GM19023 (cell line): ENCODE measurements at regions not wholly inside any gene's neighbourhood (a gene's known extent, or its start where the extent isn't known, plus 50 kb on each side); places are given as distances from the start of the nearest gene placed in this dataset.

ENCODE experiments used
- ATAC-seq: cut with Tn5 transposase; IDR thresholded peaks from one replicate; pipeline ENCODE4 v1.9.1; 2021; ENCODE audit warnings: mild to moderate bottlenecking, moderate library complexity; ENCODE audit not compliant: unreplicated experiment

DNA sequence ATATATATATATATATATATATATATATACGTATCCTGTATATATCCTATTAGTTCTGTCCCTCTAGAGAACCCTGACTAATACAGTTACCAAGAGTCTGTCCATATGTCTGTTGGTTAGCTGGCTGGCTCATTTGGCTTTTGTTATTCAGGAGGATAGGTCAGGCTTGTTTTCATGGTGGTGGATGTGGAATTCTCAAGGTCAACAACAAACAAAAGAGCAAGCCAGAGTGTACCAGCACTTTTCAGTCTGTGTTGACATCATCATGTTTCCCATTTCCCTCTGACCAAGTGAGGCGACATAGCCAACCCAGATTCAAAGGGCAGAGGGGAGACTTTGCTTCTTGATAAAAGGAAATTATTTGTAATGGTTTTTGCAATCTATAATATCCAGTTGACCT lies 88.5 kb upstream of the PTCHD4 start:
- no peak for ATAC-seq

DNA sequence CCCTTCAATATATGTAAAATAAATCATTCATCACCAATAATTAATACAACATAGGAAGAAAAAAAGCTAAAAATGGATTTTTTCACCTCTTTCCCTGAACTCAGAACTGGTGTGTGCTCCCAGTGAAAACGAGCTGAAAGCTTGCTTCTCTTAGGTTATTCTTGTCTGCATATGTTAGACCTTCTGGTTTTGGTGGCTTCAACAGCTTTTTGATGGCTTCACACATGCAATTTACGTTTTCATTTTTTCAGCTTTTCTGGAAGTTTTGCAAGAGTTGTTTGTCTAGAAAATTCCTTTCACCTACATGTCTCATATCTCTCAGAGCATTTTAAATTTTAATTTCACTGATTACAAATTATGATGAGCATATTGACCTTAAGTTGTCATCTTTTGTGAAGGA lies 86.9 kb upstream of the PTCHD4 start:
- ATAC-seq = no peak

DNA sequence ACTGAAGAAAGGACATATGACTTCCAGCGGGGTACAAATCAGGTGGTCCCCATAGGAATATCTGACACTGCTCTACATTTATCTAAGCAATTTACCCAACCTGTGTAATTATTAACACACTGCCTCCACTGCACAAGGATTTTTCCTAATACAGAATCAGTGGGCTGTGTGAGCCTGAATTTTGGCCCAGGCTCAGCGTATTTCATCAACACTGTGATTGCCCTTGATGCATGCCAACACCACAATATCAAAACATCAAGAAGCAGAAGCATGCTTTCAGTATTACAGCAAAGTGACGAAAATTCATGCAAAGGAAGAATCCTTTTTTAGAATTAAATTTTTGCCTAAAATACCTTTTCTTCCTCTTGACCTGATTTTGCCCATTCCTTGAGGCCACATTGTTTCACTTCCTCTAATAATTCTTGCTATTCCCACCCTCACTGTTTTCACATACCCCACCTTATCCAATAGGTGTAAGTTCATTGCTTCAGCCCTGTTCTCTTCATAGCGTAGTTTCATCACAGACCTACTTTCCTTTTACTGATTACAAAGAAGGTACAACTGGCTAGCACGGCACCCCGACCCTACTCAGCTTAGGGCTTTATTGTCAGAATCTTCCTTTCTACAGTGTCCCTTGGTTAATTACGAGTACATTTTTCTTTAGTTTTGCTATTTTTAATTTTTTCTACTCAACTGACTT lies 83.7 kb upstream of the PTCHD4 start:
- no peak for ATAC-seq

DNA sequence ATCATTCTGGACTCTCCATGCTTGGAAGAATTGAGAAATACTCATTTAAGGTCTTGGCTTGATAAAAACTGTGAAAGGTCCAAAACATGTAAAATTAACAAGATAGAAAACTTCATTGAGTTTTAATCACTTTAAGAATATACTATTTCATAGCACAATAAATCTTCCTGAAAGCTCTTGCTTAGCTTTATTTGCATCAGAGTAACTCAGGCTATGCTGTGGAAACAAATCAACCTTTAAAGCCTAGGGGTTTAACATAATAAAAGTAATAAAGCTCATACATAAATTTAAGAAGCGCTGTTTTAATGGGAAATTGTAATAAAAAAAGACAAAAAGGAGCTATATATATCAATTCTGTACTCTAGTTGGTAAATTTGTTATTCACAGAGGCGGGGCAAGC lies 77.2 kb upstream of the PTCHD4 start:
- no peak for ATAC-seq

DNA sequence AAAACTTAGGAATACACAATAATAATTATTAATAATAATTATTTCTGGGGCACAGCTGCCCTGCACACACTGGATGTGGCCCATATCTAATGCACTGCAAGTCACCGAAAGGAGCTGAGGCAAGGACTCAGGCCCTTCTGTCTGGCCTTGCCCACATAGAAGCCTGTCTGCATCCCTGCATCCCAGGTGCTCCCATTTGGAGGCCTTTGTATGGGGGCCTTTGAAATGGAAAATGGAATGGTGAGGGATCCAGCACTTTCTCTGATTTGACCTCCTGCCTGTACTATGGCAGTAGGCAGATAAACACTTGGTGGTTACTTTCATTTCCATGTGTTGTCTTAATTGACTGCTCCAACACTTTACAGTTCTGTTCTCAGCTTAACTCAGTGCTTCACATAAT lies 75.7 kb upstream of the PTCHD4 start:
- ATAC-seq = no peak

DNA sequence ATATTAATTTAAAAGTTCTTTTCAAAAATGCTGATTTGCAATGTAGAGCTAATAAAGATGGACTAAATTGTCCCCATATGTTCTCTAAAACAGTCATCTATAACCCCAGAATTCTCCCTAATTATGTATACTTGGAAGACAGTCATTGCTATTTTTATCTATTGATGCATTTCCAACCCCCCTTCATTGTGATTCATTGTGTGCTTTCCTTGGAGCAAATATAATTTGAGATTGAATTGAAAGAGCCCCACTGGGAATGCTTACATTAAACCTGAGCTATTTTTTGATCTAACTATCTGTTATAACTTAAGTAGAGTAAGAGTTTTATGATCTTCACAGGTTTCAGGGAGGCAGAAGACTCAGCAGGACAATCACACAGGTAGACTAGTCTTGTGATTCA lies 73.7 kb upstream of the PTCHD4 start:
- no peak for ATAC-seq

DNA sequence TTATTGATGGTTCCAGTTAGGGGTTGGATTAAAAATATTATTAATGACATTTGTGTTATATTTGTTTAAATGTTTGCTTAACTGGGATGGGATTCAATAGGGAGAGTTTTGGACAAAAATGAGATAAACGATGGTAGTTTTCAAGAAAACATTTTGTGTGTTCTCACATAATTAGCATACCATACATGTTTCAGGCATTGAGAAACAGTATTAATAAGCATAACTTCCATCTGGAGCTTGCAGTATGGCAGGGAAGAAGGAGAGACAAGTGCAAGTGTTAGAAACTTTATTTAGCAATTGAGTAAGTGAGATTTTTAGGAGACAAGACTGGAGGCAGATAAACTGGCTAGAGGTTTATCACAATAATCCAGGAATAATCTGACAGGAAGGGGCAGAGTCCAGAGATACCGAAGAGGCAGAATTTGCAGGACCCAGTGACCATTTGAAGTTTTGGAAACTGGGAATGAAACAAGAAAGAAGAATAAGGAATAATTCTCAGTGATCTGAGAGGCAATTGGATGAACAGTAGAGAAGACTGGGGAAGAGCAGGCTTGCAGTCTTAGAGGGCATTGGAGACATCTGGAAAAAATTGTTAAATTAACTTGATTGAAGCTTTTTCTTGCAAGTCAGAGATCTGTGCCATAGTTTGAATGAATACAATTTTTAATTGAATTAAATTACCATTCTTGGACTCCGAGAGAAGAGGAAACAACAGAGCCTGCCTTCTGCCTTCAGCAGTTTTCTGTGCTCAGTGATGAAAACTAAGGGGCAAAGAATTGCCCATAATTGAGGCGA lies 73.0 kb upstream of the PTCHD4 start:
- ATAC-seq = no peak

DNA sequence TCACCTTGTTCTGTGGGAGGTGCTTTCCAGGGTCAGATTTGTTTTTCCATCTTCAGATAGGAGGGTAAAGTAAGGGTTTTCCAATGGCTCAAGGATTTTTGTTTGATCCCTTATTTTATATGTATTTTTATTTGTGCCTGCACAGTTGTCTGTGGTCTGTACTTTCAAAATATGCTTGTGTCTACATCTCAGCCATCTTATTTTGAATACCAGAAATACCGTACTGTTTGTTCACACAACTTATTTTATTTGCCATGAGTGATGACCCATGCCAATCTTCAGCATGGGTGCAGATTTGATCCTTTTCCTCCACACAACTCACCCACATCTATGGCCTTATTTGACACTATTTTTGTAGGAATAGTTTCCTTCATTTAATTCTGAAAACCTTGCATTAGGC lies 72.2 kb upstream of the PTCHD4 start:
- ATAC-seq = no peak

DNA sequence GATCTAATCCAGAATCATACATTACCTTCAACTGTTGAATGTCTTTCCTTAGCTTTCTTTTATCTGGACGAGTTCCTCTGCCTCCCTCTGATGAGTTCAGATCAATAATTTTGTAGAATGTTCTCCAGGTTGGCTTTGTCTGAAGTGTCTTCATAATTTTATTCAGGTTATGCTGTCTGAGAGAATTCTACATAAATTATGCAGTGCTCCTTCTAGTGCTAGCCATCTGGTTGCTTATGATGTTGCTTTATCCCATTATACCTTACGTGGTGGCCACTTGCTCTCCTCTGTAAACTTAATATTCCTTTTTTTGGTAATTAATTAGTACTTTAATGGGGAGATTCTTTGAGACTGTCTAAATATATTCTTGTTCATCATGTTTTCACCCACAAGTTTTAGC lies 67.7 kb upstream of the PTCHD4 start:
- ATAC-seq = no peak

DNA sequence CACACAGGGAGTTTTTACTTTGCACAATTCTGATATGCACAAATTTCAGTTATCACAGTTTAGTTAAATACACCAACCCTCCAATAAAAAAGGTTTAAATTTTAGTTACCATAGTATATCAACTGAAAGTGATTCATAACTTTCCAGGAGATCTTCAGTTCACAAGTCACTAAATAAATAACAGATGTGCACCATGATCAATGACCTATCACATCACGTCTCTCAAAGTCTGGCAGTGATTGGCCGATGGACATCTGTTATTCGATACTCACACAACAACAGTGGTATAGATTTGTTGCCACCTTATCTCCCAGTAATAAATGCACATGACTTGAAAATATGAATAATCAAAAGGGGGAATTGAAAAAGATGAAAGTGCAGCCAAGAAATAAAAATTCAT lies 66.8 kb upstream of the PTCHD4 start:
- ATAC-seq = no peak

DNA sequence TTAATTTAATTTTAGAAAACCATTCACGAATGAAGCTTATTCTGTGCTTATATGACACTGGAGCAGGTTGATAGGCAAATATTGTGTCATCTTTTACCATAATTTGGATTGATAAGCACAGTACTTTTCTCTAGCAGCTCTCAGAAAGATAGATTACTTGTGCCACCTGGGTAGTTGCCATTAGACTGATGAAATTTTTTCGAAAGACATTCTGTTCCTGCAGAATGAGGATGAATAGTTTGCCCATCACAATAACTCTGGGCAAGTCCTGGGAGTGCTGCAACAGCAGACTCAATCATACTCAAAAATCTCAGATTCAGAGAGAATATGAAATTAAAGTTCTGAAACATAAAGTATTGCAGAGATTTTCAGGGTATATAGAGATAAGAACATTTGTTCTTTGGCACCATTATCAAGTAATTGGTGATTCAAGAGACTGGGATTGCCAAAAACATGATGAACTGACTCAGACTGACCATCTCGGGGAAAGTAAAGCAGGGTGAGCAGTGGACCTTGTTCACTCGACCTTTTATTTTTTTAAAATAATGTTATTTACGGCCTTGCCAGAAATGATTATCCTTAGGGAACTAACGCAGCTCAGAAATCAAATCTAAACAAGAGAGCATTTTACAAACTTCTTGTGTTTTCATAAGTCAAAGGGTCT lies 65.8 kb upstream of the PTCHD4 start:
- no peak for ATAC-seq

DNA sequence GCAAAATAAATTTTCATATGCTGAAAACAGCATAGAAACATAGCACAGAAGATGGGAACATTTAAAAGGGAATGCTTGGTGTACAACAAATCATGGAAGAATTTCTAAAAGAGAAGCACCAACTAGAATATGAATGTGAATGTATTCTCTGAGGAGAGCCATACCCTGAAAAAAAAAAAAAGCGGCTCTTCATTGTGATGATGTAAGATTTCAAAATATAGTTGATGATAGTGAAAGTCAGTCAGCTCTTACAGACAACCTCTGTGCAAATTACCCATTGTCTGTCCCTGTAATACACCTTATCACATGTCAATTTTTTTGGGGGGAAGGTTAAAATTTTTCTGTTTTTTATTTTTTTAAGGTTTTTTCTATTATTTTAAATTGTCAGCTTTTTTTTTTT lies 58.6 kb upstream of the PTCHD4 start:
- no peak for ATAC-seq
